Lung (tissue), 11 donors: ENCODE measurements at regions not wholly inside any gene's neighbourhood (a gene's known extent, or its start where the extent isn't known, plus 50 kb on each side); places are given as distances from the start of the nearest gene placed in this dataset.
A peak's percentile ranks its signal among the peaks of the same experiment; 100 is the strongest.

Experiments
- ATAC-seq: fragments of 200-7000 bp; cut with Tn5 transposase; one replicate; pipeline ENCODE4 v1.9.1; 2020; ENCODE audit warnings: moderate number of reproducible peaks; ENCODE audit not compliant: insufficient read depth, low FRiP score
- DNase-seq, 3 donors: peaks; one replicate each; pipeline ENCODE4 v3.0.0-alpha.2; 2013 to 2017
- H3K27ac ChIP-seq, 2 donors: one replicate each; pipeline ENCODE4 v1.5.1; 2013; ENCODE audit warnings: mild to moderate bottlenecking in 2 of 2, moderate library complexity in 2 of 2, control low read depth in 1 of 2, inconsistent platforms in 1 of 2, low read depth in 1 of 2, low read length in 1 of 2
- H3K27me3 ChIP-seq, 3 donors: one replicate each; pipeline ENCODE4 v1.5.1; 2013; ENCODE audit warnings: low read length in 2 of 3; ENCODE audit not compliant: control insufficient read depth in 3 of 3, insufficient read depth in 3 of 3
- H3K36me3 ChIP-seq, 4 donors: one replicate each; pipeline ENCODE4 v1.5.1; 2013; ENCODE audit warnings: low read length in 4 of 4, mild to moderate bottlenecking in 1 of 4, moderate library complexity in 1 of 4; ENCODE audit not compliant: control insufficient read depth in 4 of 4, insufficient read depth in 4 of 4
- H3K4me1 ChIP-seq, 5 donors: one replicate each; pipeline ENCODE4 v1.5.1; 2013; ENCODE audit warnings: low read length in 5 of 5, mild to moderate bottlenecking in 2 of 5, moderate library complexity in 1 of 5; ENCODE audit not compliant: control insufficient read depth in 5 of 5, insufficient read depth in 5 of 5
- H3K4me3 ChIP-seq: one replicate; pipeline ENCODE4 v1.5.1; 2013; ENCODE audit warnings: mild to moderate bottlenecking, control low read depth, moderate library complexity
- H3K9ac ChIP-seq, 2 donors: one replicate each; pipeline ENCODE4 v1.5.1; 2013; ENCODE audit warnings: low read length in 2 of 2, control low read depth in 1 of 2; ENCODE audit not compliant: insufficient read depth in 1 of 2
- H3K9me3 ChIP-seq, 4 donors: one replicate each; pipeline ENCODE4 v1.5.1; 2013; ENCODE audit warnings: low read length in 3 of 4, mild to moderate bottlenecking in 1 of 4, moderate library complexity in 1 of 4; ENCODE audit not compliant: control insufficient read depth in 4 of 4, insufficient read depth in 3 of 4
- WGBS, 2 donors: extraction: QIAGEN DNeasy Blood & Tissue Kit; methylation state at CpG; one replicate each; pipeline ENCODE4 v1.1.7; 2013; 5-methylcytosine and 5-hydroxymethylcytosine counted together
- TF ChIP-seq, protein P1 (sequence below): IDR thresholded peaks from 2 replicates; pipeline ENCODE4 v1.5.1; 2012; ENCODE audit warnings: mild to moderate bottlenecking; ENCODE audit errors: control extremely low read depth, extremely low read depth
- donor health status: control.
- donor health status: control.
- donor health status: Bipolar disorder and iron deficiency.
- donor health status: healthy.
- donor health status: DM: yes; HTN: yes; CAD: no.

DNA sequence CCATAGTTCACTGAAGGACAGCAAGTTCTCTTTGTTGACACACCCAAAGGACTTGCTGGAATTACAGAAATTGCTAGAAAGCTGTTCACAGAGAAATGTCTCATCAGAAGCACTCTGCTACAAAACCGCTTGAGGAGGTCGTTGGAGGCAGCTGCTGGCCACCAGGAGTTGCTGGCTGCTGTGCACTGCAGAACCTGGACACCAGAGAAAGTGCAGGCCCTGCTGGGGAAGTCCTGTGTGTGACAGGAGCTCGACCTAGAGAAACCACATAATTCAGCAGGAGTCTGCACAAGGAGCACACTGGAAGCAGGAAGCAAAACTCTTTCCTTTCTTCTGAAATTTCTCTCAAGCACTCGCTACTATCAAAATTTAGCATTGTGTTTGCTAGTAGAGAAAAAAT is 461.5 kb upstream of the GHITM start:
- H3K27ac ChIP-seq = no peak overlapping the region
- H3K36me3 ChIP-seq = no peaks in the 10 kb centered on the region
- H3K4me3 ChIP-seq = no peak overlapping the region
- ATAC-seq (no peak), DNase-seq (peak in 1 of 3 donors; percentile 3)
- H3K9ac ChIP-seq = no peak overlapping the region
- TF ChIP-seq, protein P1, sequence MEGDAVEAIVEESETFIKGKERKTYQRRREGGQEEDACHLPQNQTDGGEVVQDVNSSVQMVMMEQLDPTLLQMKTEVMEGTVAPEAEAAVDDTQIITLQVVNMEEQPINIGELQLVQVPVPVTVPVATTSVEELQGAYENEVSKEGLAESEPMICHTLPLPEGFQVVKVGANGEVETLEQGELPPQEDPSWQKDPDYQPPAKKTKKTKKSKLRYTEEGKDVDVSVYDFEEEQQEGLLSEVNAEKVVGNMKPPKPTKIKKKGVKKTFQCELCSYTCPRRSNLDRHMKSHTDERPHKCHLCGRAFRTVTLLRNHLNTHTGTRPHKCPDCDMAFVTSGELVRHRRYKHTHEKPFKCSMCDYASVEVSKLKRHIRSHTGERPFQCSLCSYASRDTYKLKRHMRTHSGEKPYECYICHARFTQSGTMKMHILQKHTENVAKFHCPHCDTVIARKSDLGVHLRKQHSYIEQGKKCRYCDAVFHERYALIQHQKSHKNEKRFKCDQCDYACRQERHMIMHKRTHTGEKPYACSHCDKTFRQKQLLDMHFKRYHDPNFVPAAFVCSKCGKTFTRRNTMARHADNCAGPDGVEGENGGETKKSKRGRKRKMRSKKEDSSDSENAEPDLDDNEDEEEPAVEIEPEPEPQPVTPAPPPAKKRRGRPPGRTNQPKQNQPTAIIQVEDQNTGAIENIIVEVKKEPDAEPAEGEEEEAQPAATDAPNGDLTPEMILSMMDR = no peak
- H3K27me3 ChIP-seq = no peaks in the 10 kb centered on the region
- WGBS, 2 donors = 42 to 44% methylated on average over 4 of the region's 4 CpGs
- H3K9me3 ChIP-seq = no peaks in the 10 kb centered on the region
- H3K4me1 ChIP-seq = no peaks in the 10 kb centered on the region

DNA sequence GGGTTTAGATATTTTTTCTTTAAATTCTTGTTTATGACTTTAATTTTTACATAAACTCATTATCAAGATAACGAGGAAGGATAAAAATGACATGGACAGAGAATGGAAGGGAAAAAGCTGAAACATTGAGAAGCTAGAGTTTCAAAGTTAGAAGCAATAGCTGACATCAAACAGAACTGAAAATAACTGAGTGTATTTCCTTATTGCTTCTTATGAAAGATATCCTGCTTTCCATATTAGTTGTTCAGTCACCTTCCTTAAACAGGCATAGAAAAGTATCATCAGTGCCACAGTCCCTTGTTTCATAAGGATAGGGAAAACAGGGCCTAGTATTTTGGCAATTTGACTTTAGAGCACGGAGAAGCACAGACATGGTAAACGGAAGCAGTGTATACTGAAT is 460.5 kb upstream of the GHITM start:
- H3K9me3 ChIP-seq = no peaks in the 10 kb centered on the region
- no peak overlapping the region for H3K27ac ChIP-seq
- H3K4me1 ChIP-seq = no peaks in the 10 kb centered on the region
- H3K36me3 ChIP-seq = no peaks in the 10 kb centered on the region
- TF ChIP-seq, protein P1 = no peak
- 91 to 96% methylated on average over 3 of the region's 3 CpGs for WGBS, 2 donors
- no peak overlapping the region for H3K9ac ChIP-seq
- H3K27me3 ChIP-seq = no peaks in the 10 kb centered on the region
- DNase-seq (no peak), ATAC-seq (no peak)
- H3K4me3 ChIP-seq = no peak overlapping the region

GRCh38 chr10:83680470-83680891 is 458.8 kb upstream of the GHITM start:
- no peaks in the 10 kb centered on the region for H3K36me3 ChIP-seq
- WGBS, 2 donors = 64% methylated on average over 7 of the region's 7 CpGs
- no peaks in the 10 kb centered on the region for H3K27me3 ChIP-seq
- ATAC-seq (no peak), DNase-seq (no peak)
- no peaks in the 10 kb centered on the region for H3K9me3 ChIP-seq
- no peak overlapping the region for H3K4me3 ChIP-seq
- TF ChIP-seq, protein P1 = no peak
- no peak overlapping the region for H3K27ac ChIP-seq
- H3K9ac ChIP-seq = no peak overlapping the region
- H3K4me1 ChIP-seq = peaks cover 0 to 3% (median 0%) of the 10 kb centered on the region in 5 donors

GRCh38 chr10:83682414-83682813 is 456.9 kb upstream of the GHITM start:
- no peak overlapping the region for H3K27ac ChIP-seq
- ATAC-seq = no peak
- no peaks in the 10 kb centered on the region for H3K27me3 ChIP-seq

More at GRCh38 chr10:83682414-83682813, 456.9 kb upstream of the GHITM start:
- Histone ChIP-seq H3K4me3 (no peak overlapping the region), H3K36me3 (no peaks in the 10 kb centered on the region), H3K4me1 (peaks cover 0 to 6% (median 0%) of the 10 kb centered on the region in 5 donors), H3K9me3 (no peaks in the 10 kb centered on the region), H3K9ac (no peak overlapping the region)
- 88 to 89% methylated on average over 2 of the region's 2 CpGs for WGBS, 2 donors
- TF ChIP-seq, protein P1 = no peak
- DNase-seq = no peak
